Astrocyte of the cerebellum (primary cell): ENCODE measurements at regions not wholly inside any gene's neighbourhood (a gene's known extent, or its start where the extent isn't known, plus 50 kb on each side); places are given as distances from the start of the nearest gene placed in this dataset.

Experiments used
- DNase-seq: peaks from one replicate; pipeline ENCODE4 v3.0.0-alpha.2; 2011; ENCODE audit warnings: low read depth
- H3K4me3 ChIP-seq: 2 replicates; pipeline ENCODE4 v1.5.1; 2011; ENCODE audit warnings: mild to moderate bottlenecking, low read depth, low read length, moderate library complexity
- in situ Hi-C: cut with HindIII; loops from 2 replicates; pipeline ENCODE4 v1.10.0; 2017; ENCODE audit warnings: low sequenced_read_pairs
- TF ChIP-seq, protein P1 (sequence below): IDR thresholded peaks from 2 replicates; pipeline ENCODE4 v1.5.1; 2012; ENCODE audit warnings: low read length, low read depth, moderate library complexity, mild to moderate bottlenecking; ENCODE audit errors: missing control alignments

DNA sequence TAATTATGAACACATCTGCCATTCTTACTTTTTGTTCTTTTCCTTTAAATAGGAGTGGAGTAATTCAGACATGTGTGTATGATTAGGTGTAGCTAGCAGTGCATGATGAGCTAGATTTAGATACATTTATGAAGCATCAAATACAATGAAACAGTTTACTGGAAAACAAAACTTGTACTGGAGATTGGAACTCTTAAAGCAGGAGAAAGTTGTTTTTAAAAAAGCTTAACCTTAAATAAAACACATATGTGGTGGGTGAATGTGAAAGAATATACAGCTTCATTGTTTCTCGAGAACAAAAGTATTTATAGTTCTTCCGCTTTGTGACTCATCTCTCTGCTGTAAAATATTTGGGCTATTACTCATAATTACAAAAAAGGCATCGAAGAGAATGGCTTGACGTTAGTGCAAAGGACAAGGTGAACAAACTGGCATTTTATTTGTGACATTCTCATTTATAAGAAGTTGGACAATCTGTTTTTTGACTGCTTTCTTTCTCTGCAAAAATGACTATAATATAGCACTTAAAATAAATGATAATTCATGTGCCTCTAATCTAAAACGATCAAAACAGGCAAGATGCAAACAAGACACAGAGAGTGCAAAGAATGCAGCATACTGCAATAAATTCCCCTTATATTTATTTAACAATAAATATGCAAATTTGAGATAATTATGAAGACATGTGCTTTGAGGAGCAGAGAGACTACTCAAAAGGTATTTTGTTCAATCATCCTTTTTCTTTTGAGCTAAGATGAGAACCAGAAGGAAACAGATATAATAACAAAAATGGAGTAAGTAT lies 478.8 kb downstream of the CETN3 start:
- TF ChIP-seq, protein P1, sequence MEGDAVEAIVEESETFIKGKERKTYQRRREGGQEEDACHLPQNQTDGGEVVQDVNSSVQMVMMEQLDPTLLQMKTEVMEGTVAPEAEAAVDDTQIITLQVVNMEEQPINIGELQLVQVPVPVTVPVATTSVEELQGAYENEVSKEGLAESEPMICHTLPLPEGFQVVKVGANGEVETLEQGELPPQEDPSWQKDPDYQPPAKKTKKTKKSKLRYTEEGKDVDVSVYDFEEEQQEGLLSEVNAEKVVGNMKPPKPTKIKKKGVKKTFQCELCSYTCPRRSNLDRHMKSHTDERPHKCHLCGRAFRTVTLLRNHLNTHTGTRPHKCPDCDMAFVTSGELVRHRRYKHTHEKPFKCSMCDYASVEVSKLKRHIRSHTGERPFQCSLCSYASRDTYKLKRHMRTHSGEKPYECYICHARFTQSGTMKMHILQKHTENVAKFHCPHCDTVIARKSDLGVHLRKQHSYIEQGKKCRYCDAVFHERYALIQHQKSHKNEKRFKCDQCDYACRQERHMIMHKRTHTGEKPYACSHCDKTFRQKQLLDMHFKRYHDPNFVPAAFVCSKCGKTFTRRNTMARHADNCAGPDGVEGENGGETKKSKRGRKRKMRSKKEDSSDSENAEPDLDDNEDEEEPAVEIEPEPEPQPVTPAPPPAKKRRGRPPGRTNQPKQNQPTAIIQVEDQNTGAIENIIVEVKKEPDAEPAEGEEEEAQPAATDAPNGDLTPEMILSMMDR = no peak
- H3K4me3 ChIP-seq = no peak overlapping the region
- peak; percentile 44 for DNase-seq
- in situ Hi-C loops = no loop called here

DNA sequence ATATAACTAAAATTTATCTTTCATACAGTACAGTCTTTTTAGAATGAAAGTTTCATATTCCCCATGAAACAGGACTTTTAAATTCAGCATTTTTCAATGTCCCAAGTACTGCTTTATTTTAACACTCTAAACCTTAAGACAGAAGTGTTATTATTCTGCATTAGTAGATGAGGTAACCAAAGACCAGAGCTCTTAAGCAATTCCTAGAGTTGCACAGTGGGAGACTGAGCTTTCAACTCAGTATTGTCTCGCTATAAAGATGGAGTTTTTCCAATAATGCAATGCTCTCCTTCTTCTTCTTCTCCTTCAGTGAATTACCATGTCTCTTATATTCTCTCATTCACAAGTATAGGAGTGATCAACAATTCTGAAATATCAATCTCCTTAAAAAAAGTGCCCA lies 479.7 kb downstream of the CETN3 start:
- TF ChIP-seq, protein P1 = no peak

DNA sequence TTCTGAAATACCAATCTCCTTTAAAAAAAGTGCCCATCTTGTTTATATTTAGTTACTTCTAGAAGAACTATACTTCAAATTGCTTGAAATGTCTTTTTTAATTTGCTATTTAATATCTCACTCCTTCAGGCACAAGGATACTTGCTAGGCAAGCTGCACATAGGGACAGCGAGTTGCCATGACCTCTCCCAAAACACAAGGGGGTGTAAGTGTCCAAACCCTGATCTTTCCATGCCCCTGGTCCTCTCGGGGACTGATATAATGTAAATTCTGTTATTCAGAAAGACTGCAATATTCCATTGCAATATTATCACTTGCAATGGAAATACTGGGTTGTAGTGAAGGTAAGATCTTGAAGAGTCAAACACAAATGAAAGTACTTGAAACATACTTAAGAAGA lies 480.4 kb downstream of the CETN3 start:
- TF ChIP-seq, protein P1 = no peak
- H3K4me3 ChIP-seq = no peak overlapping the region
- in situ Hi-C loops = no loop called here
- no peak for DNase-seq

More for the DNA sequence above, 479.7 kb downstream of the CETN3 start:
- peak; percentile 40 for DNase-seq
- H3K4me3 ChIP-seq = no peak overlapping the region
- in situ Hi-C loops = no loop called here

DNA sequence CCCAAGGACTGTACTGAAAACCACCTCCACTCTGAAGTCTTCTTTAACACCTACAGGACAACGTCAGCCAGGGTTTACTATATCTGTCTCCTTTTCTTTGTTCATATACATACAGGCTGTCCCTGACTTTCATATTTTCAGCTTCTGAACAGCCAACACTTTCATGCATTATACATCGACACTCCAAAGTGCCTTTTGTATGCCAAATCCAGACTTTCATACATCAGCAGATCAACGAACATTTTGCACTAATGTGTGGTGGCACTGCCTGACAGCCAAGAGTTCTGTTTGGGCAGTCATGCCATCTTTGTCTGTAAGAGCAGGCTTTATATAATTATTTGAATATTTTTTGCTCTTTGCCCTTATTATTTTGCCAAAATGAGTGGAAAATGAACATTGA lies 487.4 kb downstream of the CETN3 start:
- in situ Hi-C loops = no loop called here
- no peak overlapping the region for H3K4me3 ChIP-seq
- DNase-seq = no peak
- TF ChIP-seq, protein P1 = no peak

DNA sequence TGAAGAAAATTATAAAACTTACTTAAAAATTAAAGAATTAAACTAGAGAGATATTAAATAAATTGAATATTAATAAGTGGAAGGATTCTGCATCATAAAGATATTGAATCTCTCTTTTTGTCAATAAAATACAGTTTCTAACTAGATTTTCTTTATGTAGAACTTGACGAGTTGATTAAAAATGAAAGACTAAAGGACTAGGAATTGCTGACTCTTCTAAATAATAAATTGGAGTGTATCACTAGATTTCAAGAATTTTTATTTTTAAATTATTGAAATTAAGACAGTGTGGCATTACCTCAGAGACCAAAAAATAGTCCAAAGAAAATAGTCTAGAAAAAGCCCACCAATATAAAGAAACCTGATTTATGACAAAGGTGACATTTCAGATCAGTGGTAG lies 492.4 kb downstream of the CETN3 start:
- in situ Hi-C loops = no loop called here
- TF ChIP-seq, protein P1 = no peak
- no peak for DNase-seq
- no peak overlapping the region for H3K4me3 ChIP-seq

DNA sequence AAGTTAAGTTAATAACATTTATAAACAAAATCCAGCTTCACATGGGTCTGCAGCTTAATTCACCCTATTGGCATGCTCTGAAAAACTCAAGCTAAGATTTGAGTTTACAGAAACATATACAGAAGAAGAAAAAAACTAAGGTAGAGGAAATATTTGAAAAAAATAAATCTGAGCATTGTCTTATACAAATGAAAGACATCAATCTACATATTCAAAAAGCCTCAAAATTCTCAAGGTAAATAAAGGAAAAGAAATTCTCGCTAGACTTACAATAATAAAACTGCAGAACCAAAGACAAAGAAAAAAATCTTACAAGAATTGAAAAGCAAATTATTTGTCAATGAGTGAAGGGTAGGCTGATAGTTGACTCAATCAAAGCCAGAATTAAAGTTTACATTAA lies 493.4 kb downstream of the CETN3 start:
- no peak for DNase-seq
- in situ Hi-C loops = no loop called here
- TF ChIP-seq, protein P1 = no peak
- H3K4me3 ChIP-seq = no peak overlapping the region

DNA sequence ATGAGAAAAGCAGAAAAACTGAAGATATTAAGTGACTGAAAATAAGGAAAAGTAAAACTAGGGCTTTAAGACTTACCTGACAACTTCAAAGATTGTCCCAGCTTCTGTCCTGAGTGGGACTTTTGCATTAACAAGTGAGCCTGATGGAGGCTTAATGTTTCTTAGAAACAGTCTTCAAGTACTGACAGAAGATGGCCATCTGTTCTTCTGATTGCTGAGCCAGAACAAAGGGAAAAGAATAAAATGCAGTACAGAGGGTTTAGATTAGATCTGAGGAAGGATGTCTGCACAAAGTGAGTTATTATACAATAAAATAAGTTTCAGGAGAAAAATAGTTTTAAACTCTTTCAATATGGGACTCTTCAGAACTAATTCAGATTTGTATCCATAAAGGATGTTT lies 500.7 kb downstream of the CETN3 start:
- no peak for DNase-seq
- TF ChIP-seq, protein P1 = no peak
- in situ Hi-C loops = no loop called here

More for the DNA sequence above, 500.7 kb downstream of the CETN3 start:
- no peak overlapping the region for H3K4me3 ChIP-seq
